ENCODE measurements at regions not wholly inside any gene's neighbourhood (a gene's known extent, or its start where the extent isn't known, plus 50 kb on each side); places are given as distances from the start of the nearest gene placed in this dataset.

GRCh38 chr3:107432646-107433045, 55.4 kb downstream of the CCDC54 start:
- no peak for DNase-seq (ENCODE audit: low read depth)
- peak overlapping the region; percentile 76; the same call in 1 of the 2 replicates for H3K4me3 ChIP-seq (ENCODE audit: low read length)
- no peak for TF ChIP-seq CTCF (conservative IDR thresholded peaks at IDR 0.05; ENCODE audit: low read length)

GRCh38 chr3:107436029-107436428, 58.8 kb downstream of the CCDC54 start:
- no peak overlapping the region for H3K4me3 ChIP-seq (ENCODE audit: low read length)
- no peak for DNase-seq (ENCODE audit: low read depth)
- no peak for TF ChIP-seq CTCF (conservative IDR thresholded peaks at IDR 0.05; ENCODE audit: low read length)

- TF ChIP-seq CTCF (conservative IDR thresholded peaks at IDR 0.05; ENCODE audit: low read length) = no peak
- DNase-seq (ENCODE audit: low read depth) = no peak
- H3K4me3 ChIP-seq (ENCODE audit: low read length) = no peak overlapping the region
Observed at GRCh38 chr3:107438671-107439070, 61.4 kb downstream of the CCDC54 start.

- no peak overlapping the region for H3K4me3 ChIP-seq (ENCODE audit: low read length)
- DNase-seq (ENCODE audit: low read depth) = no peak
- TF ChIP-seq CTCF (conservative IDR thresholded peaks at IDR 0.05; ENCODE audit: low read length) = no peak
Observed at GRCh38 chr3:107441617-107442016, 64.4 kb downstream of the CCDC54 start.

- TF ChIP-seq CTCF (conservative IDR thresholded peaks at IDR 0.05; ENCODE audit: low read length) = no peak
- H3K4me3 ChIP-seq (ENCODE audit: low read length) = no peak overlapping the region
- no peak for DNase-seq (ENCODE audit: low read depth)
Observed at GRCh38 chr3:107443461-107443860, 66.2 kb downstream of the CCDC54 start.

- no peak overlapping the region for H3K4me3 ChIP-seq (ENCODE audit: low read length)
- no peak for TF ChIP-seq CTCF (conservative IDR thresholded peaks at IDR 0.05; ENCODE audit: low read length)
- no peak for DNase-seq (ENCODE audit: low read depth)
Observed at GRCh38 chr3:107446706-107447105, 69.5 kb downstream of the CCDC54 start.

GRCh38 chr3:107450254-107450893, 72.4 kb upstream of the BBX start:
- no peak overlapping the region for H3K4me3 ChIP-seq (ENCODE audit: low read length)
- TF ChIP-seq CTCF (conservative IDR thresholded peaks at IDR 0.05; ENCODE audit: low read length) = no peak
- DNase-seq (ENCODE audit: low read depth) = peak; percentile 3
